HG02981 (cell line): ENCODE measurements at regions not wholly inside any gene's neighbourhood (a gene's known extent, or its start where the extent isn't known, plus 50 kb on each side); places are given as distances from the start of the nearest gene placed in this dataset.
"Not testable (repeated sequence)": the region's sequence is repeated elsewhere in the genome, so short reads cannot be mapped to it uniquely, and the experiment has no call there.

Experiments
- ATAC-seq: cut with Tn5 transposase; IDR thresholded peaks from one replicate; pipeline ENCODE4 v1.9.1; 2021; ENCODE audit warnings: mild to moderate bottlenecking, moderate library complexity; ENCODE audit not compliant: unreplicated experiment

DNA sequence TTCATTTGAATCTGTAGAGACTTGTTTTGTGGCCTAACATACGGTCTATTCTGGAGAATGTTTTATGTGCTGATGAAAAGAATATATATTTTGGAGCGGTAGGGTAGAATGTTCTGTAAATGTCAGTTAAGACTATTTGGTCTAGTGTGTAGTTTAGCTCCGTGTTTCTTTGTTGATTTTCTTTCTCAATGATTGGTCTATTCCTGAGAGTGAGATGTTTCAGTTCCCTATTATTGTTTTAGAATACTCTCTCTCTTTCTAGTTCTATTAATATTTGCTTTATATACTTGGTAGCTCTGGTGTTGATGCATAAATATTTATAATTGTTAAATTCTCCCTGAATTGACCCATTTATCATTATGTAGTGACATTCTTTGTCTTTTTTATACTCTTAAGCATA, 236.5 kb downstream of the GLUD2 start:
- no peak for ATAC-seq

- ATAC-seq: no peak
These were observed 251.1 kb downstream of the GLUD2 start for GRCh38 chrX:121298499-121298898.

DNA sequence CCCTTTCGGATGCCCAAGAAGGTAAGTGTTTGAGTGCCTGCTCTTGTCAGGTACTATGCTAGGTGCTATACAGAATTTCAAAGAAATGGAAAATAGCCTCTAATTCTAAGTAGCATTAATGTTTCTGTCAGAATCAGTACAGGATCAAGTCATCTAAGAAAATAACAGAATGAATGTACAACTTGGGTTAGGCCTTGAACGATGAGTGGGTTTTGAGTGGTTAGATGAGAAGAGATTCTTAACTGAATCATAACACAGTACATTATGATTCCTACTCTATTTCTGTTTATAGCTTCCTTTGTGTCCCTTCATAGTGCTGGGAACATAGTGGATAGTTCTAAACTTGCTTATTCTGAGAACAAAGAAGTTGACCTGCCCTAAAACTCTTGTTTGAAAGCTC, 253.9 kb downstream of the GLUD2 start:
- ATAC-seq: no peak

DNA sequence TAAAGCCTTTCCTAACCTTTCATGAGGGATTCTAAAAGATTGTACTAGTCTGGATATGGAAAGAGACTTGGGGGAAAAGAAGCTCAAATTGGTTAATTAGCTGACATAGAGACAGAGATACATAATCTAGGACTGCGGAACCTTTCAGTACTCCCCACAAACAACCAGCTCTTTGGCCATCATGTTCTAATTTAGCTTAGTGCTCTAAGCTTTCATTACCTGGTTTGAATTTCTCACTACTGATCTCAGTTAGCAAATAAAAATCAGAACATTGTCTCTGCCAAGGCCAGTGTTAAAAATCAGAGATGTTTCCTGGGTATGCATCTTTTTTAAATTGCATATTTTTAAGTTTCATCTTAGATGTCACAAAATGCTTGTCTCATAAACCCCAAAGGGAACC, 254.4 kb downstream of the GLUD2 start:
- no peak for ATAC-seq

DNA sequence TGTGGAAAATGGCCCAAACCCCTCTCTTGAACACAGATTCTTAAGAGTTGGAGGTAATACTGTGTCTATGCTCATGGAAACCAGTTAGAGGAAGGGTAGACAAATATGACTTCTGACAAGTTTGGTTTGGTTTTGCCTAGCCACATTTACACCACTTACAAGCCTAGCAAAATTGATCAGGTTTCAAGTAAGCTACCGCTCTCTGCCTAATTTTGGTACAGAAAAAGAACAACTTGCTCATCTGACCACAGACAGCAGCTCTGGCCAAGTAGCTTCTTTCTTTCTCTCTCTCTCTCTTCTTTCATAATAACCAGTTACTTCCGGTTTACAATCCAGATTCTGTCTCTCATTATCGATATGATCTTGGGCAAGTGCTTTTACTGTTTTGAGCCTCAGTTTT, 260.0 kb downstream of the GLUD2 start:
- peak; percentile 81 for ATAC-seq

- ATAC-seq: peak; percentile 59
These were observed 260.9 kb downstream of the GLUD2 start for GRCh38 chrX:121308276-121308805.

DNA sequence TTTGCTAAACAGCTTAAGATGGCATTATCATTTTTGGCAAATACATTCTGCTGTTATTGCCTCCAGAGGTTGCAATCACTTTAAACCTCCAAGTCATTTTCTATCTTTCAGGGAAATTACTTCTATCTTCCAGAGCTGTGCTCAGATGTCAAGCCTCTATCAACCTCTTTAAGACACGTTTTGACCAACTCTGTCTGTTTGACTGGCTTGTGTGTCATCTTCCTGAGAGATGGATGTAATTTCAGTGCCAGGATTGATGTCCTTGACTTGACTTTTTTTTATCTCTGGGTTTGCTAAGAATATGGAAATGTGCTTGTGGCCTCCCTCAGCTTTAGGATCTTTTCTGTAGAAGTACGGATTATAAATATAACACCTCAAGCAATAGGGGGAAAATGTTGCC, 263.4 kb downstream of the GLUD2 start:
- ATAC-seq: no peak

GRCh38 chrX:121320441-121320840, 273.0 kb downstream of the GLUD2 start:
- no peak for ATAC-seq

DNA sequence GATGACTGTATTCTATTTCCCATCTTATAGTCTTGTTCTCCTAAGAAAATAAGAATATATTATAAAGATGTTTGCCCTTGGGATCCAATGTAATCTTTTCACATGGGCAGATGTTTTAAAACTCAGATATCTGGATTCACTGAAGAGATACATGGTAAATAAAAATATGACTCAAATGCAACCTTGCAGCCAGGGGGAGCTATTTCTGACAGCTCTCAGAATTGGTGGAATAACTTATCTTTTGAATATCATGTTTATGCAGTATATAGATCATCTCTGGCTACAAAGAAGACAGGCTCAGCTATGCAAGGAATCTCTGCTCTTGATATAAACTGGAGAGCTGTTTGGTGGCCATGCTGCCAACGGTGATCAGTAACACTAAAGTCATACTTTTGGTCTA, 274.7 kb downstream of the GLUD2 start:
- no peak for ATAC-seq

- ATAC-seq: no peak
These were observed 275.9 kb downstream of the GLUD2 start for GRCh38 chrX:121323337-121323736.

DNA sequence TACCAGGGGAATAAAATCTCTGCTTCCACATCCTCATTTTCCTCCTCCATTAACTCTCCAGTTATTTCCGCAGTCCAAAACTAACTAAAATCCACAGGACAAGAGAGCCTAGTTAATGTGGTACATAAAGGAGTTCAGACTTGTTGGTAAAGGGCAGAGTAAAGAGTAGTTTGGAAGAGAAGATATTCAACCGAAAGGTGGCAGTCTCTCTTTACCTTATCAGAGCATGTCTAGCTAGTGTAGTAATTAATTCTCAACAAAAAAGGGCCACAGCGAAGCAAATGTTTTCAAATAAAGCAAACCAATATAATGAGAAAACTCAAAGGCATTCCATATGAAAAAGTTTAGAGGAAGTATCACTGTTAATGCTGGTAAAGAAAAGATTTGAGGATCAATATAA, 286.5 kb downstream of the GLUD2 start:
- no peak for ATAC-seq

GRCh38 chrX:121336831-121337421, 289.5 kb downstream of the GLUD2 start:
- ATAC-seq: no peak

- ATAC-seq: no peak
These were observed 290.4 kb downstream of the GLUD2 start for GRCh38 chrX:121337816-121338215.

DNA sequence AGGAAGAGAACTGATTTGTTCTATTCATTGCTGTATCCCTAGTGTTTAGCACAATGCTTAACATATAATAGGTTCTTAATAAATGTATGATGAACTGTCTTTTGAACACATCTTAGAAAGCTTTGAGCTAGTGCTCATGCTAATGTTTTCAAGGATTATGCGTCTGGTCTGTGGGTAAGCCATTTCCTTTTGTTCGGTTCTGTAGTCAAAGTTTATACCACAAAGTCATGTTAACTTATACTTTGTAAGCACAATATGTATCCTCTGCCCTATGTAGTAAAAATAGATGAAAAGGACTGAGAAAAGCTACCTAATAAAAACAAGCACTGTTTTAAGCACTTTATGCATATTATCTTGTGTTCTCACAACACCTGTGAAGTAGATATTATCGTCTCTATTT, 301.9 kb downstream of the GLUD2 start:
- no peak for ATAC-seq

DNA sequence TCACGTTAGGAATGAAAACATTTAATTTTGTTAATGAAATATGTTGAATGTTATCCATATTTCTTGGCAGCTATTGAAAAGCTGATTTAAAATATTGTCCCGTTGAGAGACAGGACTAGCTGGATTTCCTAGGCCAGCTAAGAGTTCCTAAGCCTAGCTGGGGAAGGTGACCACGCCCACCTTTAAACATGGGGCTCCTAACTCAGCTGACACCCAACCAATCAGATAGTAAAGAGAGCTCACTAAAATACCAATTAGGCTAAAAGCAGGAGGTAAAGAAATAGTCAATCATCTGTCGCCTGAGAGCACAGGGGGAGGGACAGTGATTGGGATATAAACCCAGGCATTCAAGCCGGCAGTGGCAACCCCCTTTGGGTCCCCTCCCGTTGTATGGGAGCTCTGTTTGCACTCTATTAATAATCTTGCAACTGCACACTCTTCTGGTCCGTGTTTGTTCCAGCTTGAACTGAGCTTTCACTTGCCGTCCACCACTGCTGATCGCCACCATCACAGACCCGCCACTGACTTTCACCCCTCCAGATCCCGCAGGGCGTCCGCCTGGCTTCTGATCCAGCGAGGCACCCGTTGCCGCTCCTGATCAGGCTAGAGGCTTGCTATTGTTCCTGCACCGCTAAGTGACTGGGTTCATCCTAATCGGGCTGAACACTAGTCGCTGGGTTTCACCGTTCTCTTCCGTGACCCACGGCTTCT, 308.9 kb downstream of the GLUD2 start:
- ATAC-seq: no peak

- ATAC-seq: no peak
These were observed 309.4 kb downstream of the GLUD2 start for GRCh38 chrX:121356850-121357171.

- ATAC-seq: no peak
These were observed 312.9 kb downstream of the GLUD2 start for GRCh38 chrX:121360280-121360679.

DNA sequence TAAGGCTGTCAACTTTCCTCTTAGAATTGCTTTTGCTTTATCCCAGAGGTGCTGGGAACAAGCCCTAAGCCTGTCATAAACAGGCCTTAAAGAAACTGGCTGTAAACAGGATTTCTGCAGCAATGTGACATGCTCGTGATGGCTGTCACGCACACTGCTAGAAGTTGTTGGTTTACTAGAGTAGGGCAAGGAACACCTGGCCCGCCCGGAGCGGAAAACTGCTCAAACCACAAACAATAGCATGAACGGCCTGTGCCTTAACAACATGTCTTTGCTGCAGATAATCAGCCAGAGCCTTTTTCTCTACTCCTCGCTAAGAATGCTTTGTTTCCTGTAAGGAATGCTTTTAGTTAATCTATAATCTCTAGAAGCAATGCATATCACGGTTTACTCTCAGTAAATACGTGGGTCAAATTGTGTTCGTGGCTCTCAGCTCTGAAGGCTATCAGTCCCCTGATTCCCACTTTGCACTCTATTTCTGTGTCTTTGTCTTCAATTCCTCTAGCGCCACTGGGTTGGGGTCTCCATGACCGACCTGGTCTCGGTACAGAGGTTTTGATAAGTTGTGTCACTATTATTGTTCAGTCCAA, 318.3 kb downstream of the GLUD2 start:
- ATAC-seq: no peak

DNA sequence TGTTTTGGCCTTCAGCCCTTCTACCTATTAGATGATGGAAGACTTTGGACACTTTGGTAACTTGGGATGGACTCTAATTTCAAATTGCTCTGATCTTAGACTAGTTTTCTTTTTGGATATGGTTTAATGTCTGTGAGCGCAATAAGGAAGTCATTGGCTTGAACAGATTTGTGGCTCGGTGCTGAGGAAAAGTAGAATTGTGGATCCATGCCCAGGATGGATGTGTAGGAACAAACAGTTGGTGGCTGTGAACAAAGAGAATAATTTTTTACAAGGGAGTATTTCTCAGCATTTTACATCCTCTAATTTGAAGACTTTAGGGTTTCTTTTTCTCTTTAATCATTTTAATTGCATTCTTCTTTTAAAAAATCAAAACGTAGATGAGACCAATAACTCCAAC, 327.1 kb downstream of the GLUD2 start:
- no peak for ATAC-seq

DNA sequence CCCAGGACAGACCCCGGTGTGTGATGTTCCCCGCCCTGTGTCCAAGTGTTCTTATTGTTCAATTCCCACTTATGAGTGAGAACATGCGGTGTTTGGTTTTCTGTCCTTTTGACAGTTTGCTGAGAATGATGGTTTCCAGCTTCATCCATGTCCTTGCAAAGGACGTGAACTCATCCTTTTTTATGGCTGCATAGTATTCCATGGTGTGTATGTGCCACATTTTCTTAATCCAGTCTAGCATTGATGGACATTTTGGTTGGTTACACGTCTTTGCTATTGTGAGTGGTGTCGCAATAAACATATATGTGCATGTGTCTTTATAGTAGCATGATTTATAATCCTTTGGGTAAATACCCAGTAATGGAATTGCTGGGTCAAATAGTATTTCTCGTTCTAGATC, 334.5 kb downstream of the GLUD2 start:
- ATAC-seq: not testable (repeated sequence)

DNA sequence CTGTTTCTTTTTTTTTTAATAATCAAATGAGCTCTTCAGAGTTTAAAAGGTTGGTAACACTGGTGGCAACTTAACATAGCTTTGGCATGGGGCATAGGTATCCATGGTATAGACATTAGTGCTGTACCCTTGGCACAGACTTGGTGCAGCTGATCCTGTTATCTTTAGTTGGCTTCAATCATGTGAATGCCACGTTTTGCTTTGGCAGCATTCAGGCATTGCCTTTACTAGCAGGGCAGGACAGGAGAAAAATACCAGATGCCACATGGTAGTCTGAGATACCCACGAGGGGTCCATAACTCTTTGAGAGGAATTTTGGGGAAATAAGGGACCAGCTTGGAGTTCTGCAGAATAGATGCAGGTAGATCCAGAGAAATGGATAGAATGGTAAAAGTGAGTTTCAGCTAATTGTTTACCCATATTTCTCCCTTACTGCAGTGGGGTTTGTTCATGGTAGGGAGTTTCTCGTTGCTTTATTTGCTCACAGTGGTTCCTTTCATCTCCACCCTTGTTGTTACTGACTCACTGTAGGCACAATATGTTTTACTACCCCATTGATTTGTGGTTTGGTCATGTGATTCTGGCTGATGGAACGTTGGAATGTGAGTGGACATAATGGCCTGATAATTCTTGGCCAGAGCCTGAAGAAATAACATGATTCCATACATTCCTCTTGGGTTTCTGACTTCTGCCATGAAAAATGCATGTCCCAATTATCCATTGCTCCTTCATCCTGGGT, 342.7 kb downstream of the GLUD2 start:
- ATAC-seq: no peak

GRCh38 chrX:121405826-121406225, 358.4 kb downstream of the GLUD2 start:
- no peak for ATAC-seq
